ENCODE measurements at regions not wholly inside any gene's neighbourhood (a gene's known extent, or its start where the extent isn't known, plus 50 kb on each side); places are given as distances from the start of the nearest gene placed in this dataset.

DNA sequence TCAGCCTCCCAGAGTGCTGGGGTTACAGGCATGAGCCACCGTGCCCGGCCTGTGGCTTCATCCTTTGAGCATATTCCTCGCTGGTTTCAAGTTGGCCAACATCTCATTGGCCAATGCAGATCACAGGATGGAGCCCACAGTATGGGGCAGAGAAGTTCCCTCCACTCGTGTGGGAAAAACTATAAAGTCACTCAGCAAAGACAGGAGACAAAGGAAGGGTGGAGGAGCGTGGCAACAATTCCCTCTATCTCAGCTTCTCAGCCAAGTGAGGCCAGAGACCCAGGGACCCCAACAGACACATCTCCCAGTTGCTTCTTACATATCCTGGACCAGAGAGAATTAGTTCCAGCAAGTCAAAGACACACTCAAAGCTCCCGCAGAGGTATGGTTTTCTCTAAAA lies 184.6 kb upstream of the SOX1 start:
- no peak for TF ChIP-seq BHLHE40 (IDR thresholded peaks at IDR 0.05; ENCODE audit: borderline replicate concordance in 1 of 2, low read depth in 2 of 2, low read length in 1 of 2)
- TF ChIP-seq, protein P1, sequence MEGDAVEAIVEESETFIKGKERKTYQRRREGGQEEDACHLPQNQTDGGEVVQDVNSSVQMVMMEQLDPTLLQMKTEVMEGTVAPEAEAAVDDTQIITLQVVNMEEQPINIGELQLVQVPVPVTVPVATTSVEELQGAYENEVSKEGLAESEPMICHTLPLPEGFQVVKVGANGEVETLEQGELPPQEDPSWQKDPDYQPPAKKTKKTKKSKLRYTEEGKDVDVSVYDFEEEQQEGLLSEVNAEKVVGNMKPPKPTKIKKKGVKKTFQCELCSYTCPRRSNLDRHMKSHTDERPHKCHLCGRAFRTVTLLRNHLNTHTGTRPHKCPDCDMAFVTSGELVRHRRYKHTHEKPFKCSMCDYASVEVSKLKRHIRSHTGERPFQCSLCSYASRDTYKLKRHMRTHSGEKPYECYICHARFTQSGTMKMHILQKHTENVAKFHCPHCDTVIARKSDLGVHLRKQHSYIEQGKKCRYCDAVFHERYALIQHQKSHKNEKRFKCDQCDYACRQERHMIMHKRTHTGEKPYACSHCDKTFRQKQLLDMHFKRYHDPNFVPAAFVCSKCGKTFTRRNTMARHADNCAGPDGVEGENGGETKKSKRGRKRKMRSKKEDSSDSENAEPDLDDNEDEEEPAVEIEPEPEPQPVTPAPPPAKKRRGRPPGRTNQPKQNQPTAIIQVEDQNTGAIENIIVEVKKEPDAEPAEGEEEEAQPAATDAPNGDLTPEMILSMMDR (IDR thresholded peaks at IDR 0.05 in 2 of 3, conservative IDR thresholded peaks at IDR 0.05 in 1 of 3; ENCODE audit: control insufficient read depth in 2 of 3, extremely low read depth in 1 of 3, insufficient read depth in 1 of 3, low read depth in 3 of 3, low read length in 3 of 3), result no peak
- TF ChIP-seq RBBP5 (conservative IDR thresholded peaks at IDR 0.05), result no peak
- no peak for TF ChIP-seq BRCA1 (IDR thresholded peaks at IDR 0.05; ENCODE audit: low read depth, low read length)
- TF ChIP-seq, protein P2, sequence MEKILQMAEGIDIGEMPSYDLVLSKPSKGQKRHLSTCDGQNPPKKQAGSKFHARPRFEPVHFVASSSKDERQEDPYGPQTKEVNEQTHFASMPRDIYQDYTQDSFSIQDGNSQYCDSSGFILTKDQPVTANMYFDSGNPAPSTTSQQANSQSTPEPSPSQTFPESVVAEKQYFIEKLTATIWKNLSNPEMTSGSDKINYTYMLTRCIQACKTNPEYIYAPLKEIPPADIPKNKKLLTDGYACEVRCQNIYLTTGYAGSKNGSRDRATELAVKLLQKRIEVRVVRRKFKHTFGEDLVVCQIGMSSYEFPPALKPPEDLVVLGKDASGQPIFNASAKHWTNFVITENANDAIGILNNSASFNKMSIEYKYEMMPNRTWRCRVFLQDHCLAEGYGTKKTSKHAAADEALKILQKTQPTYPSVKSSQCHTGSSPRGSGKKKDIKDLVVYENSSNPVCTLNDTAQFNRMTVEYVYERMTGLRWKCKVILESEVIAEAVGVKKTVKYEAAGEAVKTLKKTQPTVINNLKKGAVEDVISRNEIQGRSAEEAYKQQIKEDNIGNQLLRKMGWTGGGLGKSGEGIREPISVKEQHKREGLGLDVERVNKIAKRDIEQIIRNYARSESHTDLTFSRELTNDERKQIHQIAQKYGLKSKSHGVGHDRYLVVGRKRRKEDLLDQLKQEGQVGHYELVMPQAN (conservative IDR thresholded peaks at IDR 0.05), result no peak
- no peak for TF ChIP-seq BACH1 (IDR thresholded peaks at IDR 0.05; ENCODE audit: borderline replicate concordance)
- no peak for TF ChIP-seq STAT1 (conservative IDR thresholded peaks at IDR 0.05)
- TF ChIP-seq POLR2AphosphoS5 (IDR thresholded peaks at IDR 0.05; ENCODE audit: low read length), result no peak
- no peak for TF ChIP-seq SMC3 (IDR thresholded peaks at IDR 0.05; ENCODE audit: borderline replicate concordance, low read length)

Measured in GM12878 (cell line).